WTC11 (cell line): ENCODE measurements at regions not wholly inside any gene's neighbourhood (a gene's known extent, or its start where the extent isn't known, plus 50 kb on each side); places are given as distances from the start of the nearest gene placed in this dataset.

Experiments used
- ATAC-seq: fragments of 200-7000 bp; cut with Tn5 transposase; 2 replicates; pipeline ENCODE4 v1.10.0; 2021; ENCODE audit warnings: mild to moderate bottlenecking, moderate library complexity
- CTCF ChIA-PET: fragments of 300-600 bp; sonication (Branson Sonifier 250); formaldehyde crosslinking; loops from one replicate; lab custom pipeline; 2021; ENCODE audit warnings: antibody characterized with exemption; lab: Charles Lee
- POLR2A ChIA-PET: fragments of 350-600 bp; sonication (Branson Sonifier 250); formaldehyde crosslinking; loops from one replicate; lab custom pipeline; 2021; ENCODE audit warnings: antibody characterized with exemption; lab: Charles Lee
- DNase-seq: peaks from one replicate; pipeline ENCODE4 v3.0.0; 2021; ENCODE audit warnings: low spot score
- H3K27ac Mint-ChIP-seq: 2 replicates; pipeline ENCODE4 v1.8.0; 2021; ENCODE audit warnings: mixed read lengths
- H3K27me3 Mint-ChIP-seq: 2 replicates; pipeline ENCODE4 v1.8.0; 2021; ENCODE audit warnings: low read depth, mild to moderate bottlenecking, moderate library complexity, mixed read lengths
- H3K36me3 Mint-ChIP-seq: 2 replicates; pipeline ENCODE4 v1.8.0; 2021; ENCODE audit warnings: mixed read lengths
- H3K4me1 Mint-ChIP-seq: 2 replicates; pipeline ENCODE4 v1.8.0; 2022; ENCODE audit warnings: mixed read lengths
- H3K4me3 Mint-ChIP-seq: 2 replicates; pipeline ENCODE4 v1.8.0; 2021; ENCODE audit warnings: mild to moderate bottlenecking, moderate library complexity, mixed read lengths
- H3K9me3 Mint-ChIP-seq: 2 replicates; pipeline ENCODE4 v1.8.0; 2021; ENCODE audit warnings: mixed read lengths
- ERG ChIP-seq: fragments of 250-450 bp; sonication (Bioruptor Pico); IDR thresholded peaks from 2 replicates; pipeline ENCODE4 v1.8.0; 2021; ENCODE audit warnings: mild to moderate bottlenecking
- ETV6 ChIP-seq: sonication (generic); formaldehyde crosslinking; IDR thresholded peaks from 2 replicates; pipeline ENCODE4 v1.8.1; 2022; ENCODE audit warnings: mild to moderate bottlenecking, missing genetic modification reagents
- GRHL2 ChIP-seq: fragments of 250-450 bp; sonication (Bioruptor Pico); IDR thresholded peaks from 2 replicates; pipeline ENCODE4 v1.8.0; 2022; ENCODE audit warnings: mild to moderate bottlenecking, moderate library complexity; ENCODE audit not compliant: insufficient replicate concordance, severe bottlenecking
- GTF2I ChIP-seq: fragments of 250-450 bp; sonication (Bioruptor Pico); conservative IDR thresholded peaks from 2 replicates; pipeline ENCODE4 v1.4.0; 2021; ENCODE audit warnings: mild to moderate bottlenecking
- HMGA2 ChIP-seq: fragments of 250-450 bp; sonication (Bioruptor Pico); IDR thresholded peaks from 2 replicates; pipeline ENCODE4 v1.4.0; 2021; ENCODE audit warnings: mild to moderate bottlenecking, moderate library complexity
- IRF2 ChIP-seq: sonication (generic); formaldehyde crosslinking; IDR thresholded peaks from 2 replicates; pipeline ENCODE4 v1.8.0; 2022; ENCODE audit warnings: low read depth, missing genetic modification reagents, borderline replicate concordance
- JAZF1 ChIP-seq: fragments of 250-450 bp; sonication (Bioruptor Pico); IDR thresholded peaks from 2 replicates; pipeline ENCODE4 v1.9.0; 2021; ENCODE audit warnings: moderate library complexity, mild to moderate bottlenecking, inconsistent platforms
- NR2C2 ChIP-seq: sonication (generic); formaldehyde crosslinking; IDR thresholded peaks from 2 replicates; pipeline ENCODE4 v1.8.0; 2022; ENCODE audit warnings: mild to moderate bottlenecking, missing genetic modification reagents
- OVOL2 ChIP-seq: fragments of 250-450 bp; sonication (Bioruptor Pico); IDR thresholded peaks from 2 replicates; pipeline ENCODE4 v1.9.0; 2021; ENCODE audit warnings: mild to moderate bottlenecking, borderline replicate concordance
- PREB ChIP-seq: sonication (generic); formaldehyde crosslinking; IDR thresholded peaks from 2 replicates; pipeline ENCODE4 v1.8.1; 2022; ENCODE audit warnings: mild to moderate bottlenecking, missing genetic modification reagents, moderate library complexity, borderline replicate concordance
- RELA ChIP-seq: sonication (generic); formaldehyde crosslinking; IDR thresholded peaks from 2 replicates; pipeline ENCODE4 v1.8.1; 2022; ENCODE audit warnings: missing genetic modification reagents, mild to moderate bottlenecking, borderline replicate concordance
- SMAD3 ChIP-seq: sonication (generic); formaldehyde crosslinking; IDR thresholded peaks from 2 replicates; pipeline ENCODE4 v1.8.0; 2022; ENCODE audit warnings: missing genetic modification reagents, mild to moderate bottlenecking, borderline replicate concordance
- SMAD4 ChIP-seq: sonication (generic); formaldehyde crosslinking; IDR thresholded peaks from 2 replicates; pipeline ENCODE4 v1.8.0; 2022; ENCODE audit warnings: mild to moderate bottlenecking, missing genetic modification reagents
- STAT6 ChIP-seq: sonication (generic); formaldehyde crosslinking; conservative IDR thresholded peaks from 2 replicates; pipeline ENCODE4 v1.8.1; 2023; ENCODE audit warnings: mild to moderate bottlenecking, low read depth, missing genetic modification reagents, moderate library complexity
- TP53 ChIP-seq: sonication (generic); formaldehyde crosslinking; IDR thresholded peaks from 2 replicates; pipeline ENCODE4 v1.8.1; 2023; ENCODE audit warnings: mild to moderate bottlenecking, missing genetic modification reagents
- USF1 ChIP-seq: sonication (generic); formaldehyde crosslinking; IDR thresholded peaks from 2 replicates; pipeline ENCODE4 v1.8.0; 2022; ENCODE audit warnings: mild to moderate bottlenecking, missing genetic modification reagents
- ZNF138 ChIP-seq: sonication (generic); formaldehyde crosslinking; conservative IDR thresholded peaks from 2 replicates; pipeline ENCODE4 v1.8.1; 2022; ENCODE audit warnings: mild to moderate bottlenecking, moderate library complexity, missing genetic modification reagents
- ZNF396 ChIP-seq: fragments of 250-450 bp; sonication (Bioruptor Pico); IDR thresholded peaks from 2 replicates; pipeline ENCODE4 v1.8.0; 2021; ENCODE audit warnings: mild to moderate bottlenecking, moderate library complexity, borderline replicate concordance
- ZNF416 ChIP-seq: fragments of 250-450 bp; sonication (Bioruptor Pico); IDR thresholded peaks from 2 replicates; pipeline ENCODE4 v1.9.0; 2021; ENCODE audit warnings: mild to moderate bottlenecking, inconsistent platforms
- TF ChIP-seq, protein P1 (sequence below): fragments of 250-450 bp; sonication (Bioruptor Pico); IDR thresholded peaks from 2 replicates; pipeline ENCODE4 v1.9.0; 2021; ENCODE audit warnings: moderate library complexity, mild to moderate bottlenecking, inconsistent platforms, borderline replicate concordance
- TF ChIP-seq, protein P2 (sequence below): sonication (generic); formaldehyde crosslinking; IDR thresholded peaks from 2 replicates; pipeline ENCODE4 v1.8.1; 2023; ENCODE audit warnings: mild to moderate bottlenecking, missing genetic modification reagents, moderate library complexity
- TF ChIP-seq, protein P3 (sequence below): sonication (generic); formaldehyde crosslinking; IDR thresholded peaks from 2 replicates; pipeline ENCODE4 v1.8.1; 2022; ENCODE audit warnings: low read depth, mild to moderate bottlenecking, moderate library complexity, missing genetic modification reagents, borderline replicate concordance
- TF ChIP-seq, protein P4 (sequence below): sonication (generic); formaldehyde crosslinking; IDR thresholded peaks from 2 replicates; pipeline ENCODE4 v1.8.1; 2023; ENCODE audit warnings: mild to moderate bottlenecking, moderate library complexity, missing genetic modification reagents
- TF ChIP-seq, protein P5 (sequence below): sonication (generic); formaldehyde crosslinking; IDR thresholded peaks from 2 replicates; pipeline ENCODE4 v1.8.1; 2022; ENCODE audit warnings: low read depth, missing genetic modification reagents, borderline replicate concordance

DNA sequence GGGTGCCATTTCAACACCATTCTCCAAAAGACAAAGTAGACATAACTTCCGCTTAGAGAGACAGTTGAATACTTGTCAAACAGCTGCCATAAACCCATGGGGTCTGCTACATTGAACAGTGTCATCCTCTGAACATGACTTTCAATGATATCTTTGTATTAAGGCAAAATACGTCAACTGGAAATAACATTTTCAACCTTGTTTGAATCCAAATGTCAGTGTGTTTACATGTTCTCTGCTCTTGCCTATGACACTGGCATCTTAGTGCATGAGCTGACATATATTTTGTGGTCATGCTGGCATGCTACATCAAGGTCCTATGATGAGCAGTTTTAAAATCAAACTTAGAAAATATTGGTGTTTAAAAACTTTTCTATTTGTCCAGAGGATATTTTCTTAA is 1548.1 kb upstream of the LRRTM1 start:
- H3K4me3 Mint-ChIP-seq = no peak overlapping the region
- CTCF ChIA-PET = no interaction called here
- H3K36me3 Mint-ChIP-seq = no peaks in the 10 kb centered on the region
- no peak for DNase-seq
- POLR2A ChIA-PET = interaction anchor here (0.6 to 0.7 kb wide), 2 partner anchors 45 to 145 kb away, joined by 4 read pairs; no protein-coding TSS in a partner anchor
- H3K27ac Mint-ChIP-seq = no peak overlapping the region
- TF ChIP-seq, protein P1, sequence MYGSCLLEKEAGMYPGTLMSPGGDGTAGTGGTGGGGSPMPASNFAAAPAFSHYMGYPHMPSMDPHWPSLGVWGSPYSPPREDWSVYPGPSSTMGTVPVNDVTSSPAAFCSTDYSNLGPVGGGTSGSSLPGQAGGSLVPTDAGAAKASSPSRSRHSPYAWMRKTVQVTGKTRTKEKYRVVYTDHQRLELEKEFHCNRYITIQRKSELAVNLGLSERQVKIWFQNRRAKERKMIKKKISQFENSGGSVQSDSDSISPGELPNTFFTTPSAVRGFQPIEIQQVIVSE (CRISPR knock-in tag) = no peak
- TF ChIP-seq STAT6 (CRISPR knock-in tag) (no peak), ZNF416 (CRISPR knock-in tag) (no peak), ZNF138 (CRISPR knock-in tag) (no peak), RELA (no peak)
- TF ChIP-seq, protein P2, sequence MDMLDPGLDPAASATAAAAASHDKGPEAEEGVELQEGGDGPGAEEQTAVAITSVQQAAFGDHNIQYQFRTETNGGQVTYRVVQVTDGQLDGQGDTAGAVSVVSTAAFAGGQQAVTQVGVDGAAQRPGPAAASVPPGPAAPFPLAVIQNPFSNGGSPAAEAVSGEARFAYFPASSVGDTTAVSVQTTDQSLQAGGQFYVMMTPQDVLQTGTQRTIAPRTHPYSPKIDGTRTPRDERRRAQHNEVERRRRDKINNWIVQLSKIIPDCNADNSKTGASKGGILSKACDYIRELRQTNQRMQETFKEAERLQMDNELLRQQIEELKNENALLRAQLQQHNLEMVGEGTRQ (CRISPR knock-in tag) = no peak
- ATAC-seq = no peak
- H3K4me1 Mint-ChIP-seq = no peaks in the 10 kb centered on the region
- no peaks in the 10 kb centered on the region for H3K27me3 Mint-ChIP-seq
- no peaks in the 10 kb centered on the region for H3K9me3 Mint-ChIP-seq

DNA sequence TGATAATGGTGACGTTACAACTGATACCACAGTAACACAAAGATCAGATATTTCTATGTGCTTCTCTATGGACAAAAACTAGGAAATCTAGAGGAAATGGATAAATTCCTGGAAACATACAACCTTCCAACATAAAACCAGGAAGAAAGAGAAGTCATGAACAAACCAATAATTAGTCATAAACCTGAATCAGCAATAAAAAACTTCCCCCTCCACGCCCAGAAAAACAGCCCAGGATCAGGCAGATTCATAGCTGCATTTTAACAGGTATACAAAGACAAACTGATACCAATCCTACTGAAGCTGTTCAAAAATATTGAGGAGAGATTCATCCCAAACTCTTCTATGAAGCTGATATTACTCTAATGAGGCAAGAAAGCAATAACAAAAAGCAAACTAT is 1535.2 kb upstream of the LRRTM1 start:
- POLR2A ChIA-PET = no interaction called here
- CTCF ChIA-PET = no interaction called here
- Mint-ChIP-seq H3K4me1 (0 out of 2 replicates have a peak, but pooled peaks cover 3% of the 10 kb centered on the region), H3K27ac (no peak overlapping the region), H3K9me3 (peaks cover 16% of the 10 kb centered on the region), H3K4me3 (no peak overlapping the region), H3K27me3 (no peaks in the 10 kb centered on the region; the same call in 1 of the 2 replicates), H3K36me3 (no peaks in the 10 kb centered on the region)
- no peak for DNase-seq
- no peak for ATAC-seq
- TF ChIP-seq HMGA2 (CRISPR knock-in tag) = no peak
- TF ChIP-seq, protein P3, sequence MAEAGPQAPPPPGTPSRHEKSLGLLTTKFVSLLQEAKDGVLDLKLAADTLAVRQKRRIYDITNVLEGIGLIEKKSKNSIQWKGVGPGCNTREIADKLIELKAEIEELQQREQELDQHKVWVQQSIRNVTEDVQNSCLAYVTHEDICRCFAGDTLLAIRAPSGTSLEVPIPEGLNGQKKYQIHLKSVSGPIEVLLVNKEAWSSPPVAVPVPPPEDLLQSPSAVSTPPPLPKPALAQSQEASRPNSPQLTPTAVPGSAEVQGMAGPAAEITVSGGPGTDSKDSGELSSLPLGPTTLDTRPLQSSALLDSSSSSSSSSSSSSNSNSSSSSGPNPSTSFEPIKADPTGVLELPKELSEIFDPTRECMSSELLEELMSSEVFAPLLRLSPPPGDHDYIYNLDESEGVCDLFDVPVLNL (CRISPR knock-in tag) = no peak
- TF ChIP-seq IRF2 (CRISPR knock-in tag) = no peak
- TF ChIP-seq, protein P4, sequence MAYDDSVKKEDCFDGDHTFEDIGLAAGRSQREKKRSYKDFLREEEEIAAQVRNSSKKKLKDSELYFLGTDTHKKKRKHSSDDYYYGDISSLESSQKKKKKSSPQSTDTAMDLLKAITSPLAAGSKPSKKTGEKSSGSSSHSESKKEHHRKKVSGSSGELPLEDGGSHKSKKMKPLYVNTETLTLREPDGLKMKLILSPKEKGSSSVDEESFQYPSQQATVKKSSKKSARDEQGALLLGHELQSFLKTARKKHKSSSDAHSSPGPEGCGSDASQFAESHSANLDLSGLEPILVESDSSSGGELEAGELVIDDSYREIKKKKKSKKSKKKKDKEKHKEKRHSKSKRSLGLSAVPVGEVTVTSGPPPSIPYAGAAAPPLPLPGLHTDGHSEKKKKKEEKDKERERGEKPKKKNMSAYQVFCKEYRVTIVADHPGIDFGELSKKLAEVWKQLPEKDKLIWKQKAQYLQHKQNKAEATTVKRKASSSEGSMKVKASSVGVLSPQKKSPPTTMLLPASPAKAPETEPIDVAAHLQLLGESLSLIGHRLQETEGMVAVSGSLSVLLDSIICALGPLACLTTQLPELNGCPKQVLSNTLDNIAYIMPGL = no peak
- TF ChIP-seq, protein P5, sequence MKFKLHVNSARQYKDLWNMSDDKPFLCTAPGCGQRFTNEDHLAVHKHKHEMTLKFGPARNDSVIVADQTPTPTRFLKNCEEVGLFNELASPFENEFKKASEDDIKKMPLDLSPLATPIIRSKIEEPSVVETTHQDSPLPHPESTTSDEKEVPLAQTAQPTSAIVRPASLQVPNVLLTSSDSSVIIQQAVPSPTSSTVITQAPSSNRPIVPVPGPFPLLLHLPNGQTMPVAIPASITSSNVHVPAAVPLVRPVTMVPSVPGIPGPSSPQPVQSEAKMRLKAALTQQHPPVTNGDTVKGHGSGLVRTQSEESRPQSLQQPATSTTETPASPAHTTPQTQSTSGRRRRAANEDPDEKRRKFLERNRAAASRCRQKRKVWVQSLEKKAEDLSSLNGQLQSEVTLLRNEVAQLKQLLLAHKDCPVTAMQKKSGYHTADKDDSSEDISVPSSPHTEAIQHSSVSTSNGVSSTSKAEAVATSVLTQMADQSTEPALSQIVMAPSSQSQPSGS (CRISPR knock-in tag) = no peak
- no peak for TF ChIP-seq RELA
- no peak for TF ChIP-seq PREB (CRISPR knock-in tag)
- TF ChIP-seq TP53 = no peak
- TF ChIP-seq USF1 = no peak
- TF ChIP-seq SMAD3 (CRISPR knock-in tag) = no peak
- no peak for TF ChIP-seq ZNF396
- no peak for TF ChIP-seq OVOL2 (CRISPR knock-in tag)
- TF ChIP-seq GTF2I (CRISPR knock-in tag) = no peak
- no peak for TF ChIP-seq GRHL2 (CRISPR knock-in tag)
- TF ChIP-seq ERG = no peak
- no peak for TF ChIP-seq ETV6 (CRISPR knock-in tag)
- TF ChIP-seq JAZF1 (CRISPR knock-in tag) = no peak
- TF ChIP-seq SMAD4 (CRISPR knock-in tag) = no peak
- TF ChIP-seq NR2C2 (CRISPR knock-in tag) = no peak
